Stimulated activated CD8-positive, alpha-beta memory T cell treated with anti-CD3 and anti-CD28 coated beads, Interleukin-4, amount 100 ng/mL, for 48 hours (primary cell): ENCODE measurements at regions not wholly inside any gene's neighbourhood (a gene's known extent, or its start where the extent isn't known, plus 50 kb on each side); places are given as distances from the start of the nearest gene placed in this dataset.
"Not testable (repeated sequence)": the region's sequence is repeated elsewhere in the genome, so short reads cannot be mapped to it uniquely, and the experiment has no call there.

Experiments
- DNase-seq: peaks from one replicate; pipeline ENCODE4 v3.0.0-alpha.2; 2020

- DNase-seq = not testable (repeated sequence)
Measured at GRCh38 chr14:44385296-44385695, 121.8 kb downstream of the FSCB start.

DNA sequence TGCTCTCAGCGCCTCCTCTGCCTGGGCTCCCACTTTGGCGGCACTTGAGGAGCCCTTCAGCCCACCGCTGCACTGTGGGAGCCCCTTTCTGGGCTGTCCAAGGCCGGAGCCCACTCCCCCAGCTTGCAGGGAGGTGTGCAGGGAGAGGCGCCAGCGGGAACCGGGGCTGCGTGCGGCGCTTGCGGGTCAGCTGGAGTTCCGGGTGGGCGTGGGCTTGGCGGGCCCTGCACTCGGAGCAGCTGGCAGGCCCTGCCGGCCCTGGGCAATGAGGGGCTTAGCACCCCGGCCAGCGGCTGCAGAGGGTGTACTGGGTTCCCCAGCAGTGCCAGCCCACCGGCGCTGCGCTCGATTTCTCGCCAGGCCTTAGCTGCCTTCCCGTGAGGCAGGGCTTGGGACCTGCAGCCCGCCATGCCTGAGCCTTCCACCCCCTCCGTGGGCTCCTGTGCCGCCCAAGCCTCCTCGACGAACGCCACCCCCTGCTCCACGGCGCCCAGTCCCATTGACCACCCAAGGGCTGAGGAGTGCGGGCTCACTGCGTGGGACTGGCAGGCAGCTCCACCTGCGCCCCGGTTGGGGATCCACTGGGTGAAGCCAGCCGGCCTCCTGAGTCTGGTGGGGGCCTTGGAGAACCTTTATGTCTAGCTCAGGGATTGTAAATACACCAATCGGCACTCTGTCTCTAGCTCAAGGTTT, 122.3 kb downstream of the FSCB start:
- not testable (repeated sequence) for DNase-seq

- DNase-seq = no peak
Measured at GRCh38 chr14:44384093-44384492, 123.0 kb downstream of the FSCB start.

DNA sequence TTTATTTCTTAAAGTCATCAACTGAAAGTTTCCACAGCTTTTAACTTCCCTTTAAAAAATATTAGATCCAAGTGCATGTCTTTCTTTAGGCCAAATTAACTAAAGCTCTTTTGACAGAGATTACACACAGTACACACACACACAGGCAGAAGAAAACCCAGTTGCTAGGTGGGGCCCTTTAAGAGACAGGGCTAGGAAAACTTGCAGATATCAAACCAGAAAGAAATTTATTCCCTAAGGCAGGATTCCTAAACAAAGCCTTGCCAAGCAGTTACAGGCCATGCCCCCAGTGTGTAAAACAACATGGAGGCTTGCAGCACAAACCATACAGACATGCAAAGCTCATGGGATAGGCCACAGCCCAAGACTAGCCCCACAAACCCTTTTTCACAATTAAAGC, 123.4 kb downstream of the FSCB start:
- no peak for DNase-seq

GRCh38 chr14:44379292-44379977, 127.6 kb downstream of the FSCB start:
- DNase-seq = no peak

DNA sequence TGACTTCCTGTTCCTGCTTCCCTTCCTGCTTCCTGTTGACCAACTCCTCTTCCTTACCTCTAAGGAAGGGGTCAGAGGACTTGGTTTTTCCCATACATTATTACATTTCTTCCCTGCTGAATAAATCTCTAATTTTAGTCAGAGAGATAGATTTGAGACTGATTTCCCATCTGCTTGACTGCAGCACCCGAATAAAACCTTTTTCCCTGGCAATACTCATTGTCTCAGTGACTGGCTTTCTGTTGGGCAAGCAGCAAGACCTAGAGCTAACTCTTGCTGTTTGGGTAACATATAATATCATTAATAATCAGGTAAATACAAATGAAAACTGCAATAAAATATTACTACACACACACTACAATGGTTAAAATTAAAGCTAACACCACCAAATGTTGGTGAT, 132.2 kb downstream of the FSCB start:
- DNase-seq = no peak

GRCh38 chr14:44372807-44373489, 134.1 kb downstream of the FSCB start:
- no peak for DNase-seq

DNA sequence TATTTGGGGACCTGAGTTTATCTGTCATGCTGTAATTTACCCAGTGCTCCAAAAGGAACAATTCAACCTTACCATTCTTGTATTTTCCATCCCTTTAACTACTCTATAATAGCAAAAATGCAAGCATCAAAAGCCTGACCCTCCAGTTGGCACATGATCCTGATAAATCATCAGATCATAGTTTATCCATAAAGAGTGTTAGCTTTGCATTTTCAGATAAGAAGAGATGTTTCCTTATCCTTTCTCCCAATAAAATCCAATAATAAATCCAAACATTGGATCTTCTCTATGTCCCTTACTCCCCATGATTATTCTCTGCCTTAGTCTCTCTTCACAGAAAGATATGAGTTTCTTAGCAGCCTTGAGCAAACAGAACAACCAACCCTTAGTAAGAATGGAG, 134.9 kb downstream of the FSCB start:
- DNase-seq = no peak

GRCh38 chr14:44370727-44371126, 136.4 kb downstream of the FSCB start:
- no peak for DNase-seq

DNA sequence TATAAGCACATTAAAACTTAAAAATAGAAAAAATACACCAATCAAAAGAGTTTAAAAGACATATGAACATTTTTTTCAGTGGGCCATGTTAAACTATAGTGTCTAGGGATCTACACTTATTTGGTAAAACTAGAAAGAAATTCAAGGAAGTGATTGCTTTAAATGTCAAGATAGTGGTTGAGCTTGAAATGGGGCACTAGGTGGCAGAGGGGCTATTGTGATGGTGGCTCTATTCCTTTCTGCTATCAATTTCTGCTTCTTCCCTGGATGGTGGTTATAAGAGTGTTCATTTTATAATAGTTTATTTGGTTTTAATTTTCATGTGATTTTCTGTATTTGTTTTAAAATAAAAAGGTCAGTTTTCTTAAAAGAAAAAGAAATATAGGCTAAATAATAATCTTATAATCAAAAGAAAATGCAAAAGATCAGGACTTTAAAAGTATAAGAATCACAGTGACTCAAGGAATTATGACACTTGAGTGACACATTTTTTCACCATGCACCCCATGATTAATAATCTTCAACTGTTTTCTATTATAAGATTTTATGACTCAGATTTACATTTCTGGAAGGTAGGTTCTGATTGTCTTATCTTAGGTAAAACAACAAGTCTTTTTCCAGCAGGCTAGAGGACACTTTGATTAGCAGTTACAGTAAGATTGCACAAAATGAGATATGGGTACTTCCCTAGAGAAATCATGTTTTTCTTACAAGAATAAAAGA, 137.5 kb downstream of the FSCB start:
- no peak for DNase-seq

DNA sequence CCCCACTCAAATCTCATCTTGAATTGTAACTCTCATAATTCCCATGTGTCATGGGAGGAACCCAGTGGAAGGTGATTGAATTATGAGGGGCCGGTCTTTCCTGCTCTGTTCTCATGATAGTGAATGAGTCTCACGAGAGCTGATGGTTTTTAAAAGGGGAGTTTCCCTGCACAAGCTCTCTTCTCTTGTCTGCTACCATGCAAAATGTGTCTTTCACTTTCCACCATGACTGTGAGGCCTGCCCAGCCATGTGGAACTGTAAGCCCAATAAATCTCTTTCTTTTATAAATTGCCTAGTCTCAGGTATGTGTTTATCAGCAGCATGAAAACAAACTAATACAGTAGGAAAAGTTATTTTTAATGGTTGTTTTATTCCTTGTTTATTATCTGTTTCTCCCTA, 146.0 kb downstream of the FSCB start:
- no peak for DNase-seq

- no peak for DNase-seq
Measured at GRCh38 chr14:44353805-44354204, 153.3 kb downstream of the FSCB start.

DNA sequence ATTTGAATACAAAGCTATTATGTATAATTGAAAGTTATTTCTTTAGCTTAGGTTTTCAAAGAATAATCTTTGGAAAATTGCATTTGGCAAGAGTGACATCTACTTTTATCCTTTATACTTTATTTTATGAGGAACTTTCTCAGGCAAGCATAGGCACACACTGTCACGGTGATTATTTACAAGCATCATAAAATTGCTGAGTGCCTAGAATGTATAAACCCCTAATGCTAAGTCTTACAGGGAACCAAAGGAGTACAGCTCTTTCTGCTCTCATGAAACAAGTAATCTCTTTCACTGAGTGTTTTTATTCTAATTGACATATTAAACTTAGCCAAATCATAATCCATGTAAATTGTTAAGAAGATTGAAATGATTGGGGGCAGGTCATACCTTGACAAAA, 154.9 kb downstream of the FSCB start:
- no peak for DNase-seq

DNA sequence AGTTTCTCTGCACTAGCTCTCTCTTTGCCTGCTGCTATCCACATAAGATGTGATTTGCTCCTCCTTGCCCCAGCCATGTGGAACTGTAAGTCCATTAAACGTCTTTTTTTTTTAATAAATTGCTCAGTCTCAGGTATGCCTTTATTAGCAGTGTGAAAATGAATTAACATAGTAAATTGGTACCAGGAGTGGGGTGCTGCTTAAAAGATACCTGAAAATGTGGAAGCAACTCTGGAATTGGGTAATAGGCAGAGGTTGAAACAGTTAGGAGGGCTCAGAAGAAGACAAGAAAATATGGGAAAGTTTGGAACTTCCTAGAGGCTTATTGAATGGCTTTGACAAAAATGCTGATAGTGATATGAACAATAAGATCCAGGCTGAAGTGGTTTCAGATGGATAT, 159.8 kb downstream of the FSCB start:
- no peak for DNase-seq

GRCh38 chr14:44341116-44341515, 166.0 kb downstream of the FSCB start:
- DNase-seq = no peak

- no peak for DNase-seq
Measured at GRCh38 chr14:44339862-44340261, 167.2 kb downstream of the FSCB start.

GRCh38 chr14:44339231-44339630, 167.9 kb downstream of the FSCB start:
- DNase-seq = no peak

- DNase-seq = no peak
Measured at GRCh38 chr14:44317441-44317746, 189.7 kb downstream of the FSCB start.

GRCh38 chr14:44316647-44317440, 190.2 kb downstream of the FSCB start:
- DNase-seq = peak; percentile 34

DNA sequence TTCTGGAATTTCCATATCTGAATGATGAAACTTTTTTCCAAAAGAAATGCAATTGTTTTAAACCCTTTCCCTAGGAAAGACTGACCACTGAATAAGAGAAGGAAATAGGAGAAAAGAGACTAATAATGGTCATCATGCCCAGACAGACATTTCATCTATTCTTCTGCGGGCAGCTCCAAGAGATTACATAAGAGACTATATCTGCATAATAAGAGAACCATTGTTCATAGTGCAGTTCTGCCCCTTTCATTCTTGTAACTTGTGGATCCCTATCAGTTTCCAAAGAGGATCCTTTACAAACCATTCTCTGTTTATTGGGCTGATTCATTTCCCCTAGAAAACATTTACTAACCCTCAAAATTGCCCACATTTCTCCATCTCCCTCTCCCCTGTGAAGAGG, 197.8 kb downstream of the FSCB start:
- DNase-seq = no peak

GRCh38 chr14:44300916-44301315, 206.2 kb downstream of the FSCB start:
- DNase-seq = no peak

- no peak for DNase-seq
Measured at GRCh38 chr14:44297437-44297836, 209.6 kb downstream of the FSCB start.

DNA sequence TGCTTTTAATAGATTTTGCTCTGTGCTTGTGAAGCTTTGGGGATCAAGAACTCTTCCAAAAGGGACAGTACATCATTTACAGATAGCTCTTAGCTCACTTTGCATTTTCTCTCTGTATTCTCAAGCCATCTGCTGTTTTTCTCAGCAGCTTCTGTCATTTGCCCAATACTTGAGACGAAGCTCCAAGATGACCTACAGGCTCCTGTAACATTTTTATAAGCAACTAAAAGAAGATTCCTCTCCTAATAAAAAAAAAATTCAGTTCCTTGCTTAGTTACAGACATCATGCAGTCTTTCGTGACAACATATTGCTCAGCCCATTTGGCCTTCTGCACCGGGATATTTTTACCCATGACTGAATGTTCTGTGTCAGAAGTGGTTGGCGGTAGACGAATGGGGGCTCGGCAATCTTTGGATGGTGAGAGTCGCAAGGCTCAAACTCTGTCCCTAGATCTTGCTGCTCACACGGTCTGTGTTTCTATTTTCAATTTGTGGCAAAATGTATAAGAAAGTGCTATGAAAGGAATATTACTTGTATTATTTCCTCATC, 215.6 kb downstream of the FSCB start:
- no peak for DNase-seq
